CD4-positive, alpha-beta memory T cell (primary cell): ENCODE measurements at regions not wholly inside any gene's neighbourhood (a gene's known extent, or its start where the extent isn't known, plus 50 kb on each side); places are given as distances from the start of the nearest gene placed in this dataset.
"Not testable (repeated sequence)": the region's sequence is repeated elsewhere in the genome, so short reads cannot be mapped to it uniquely, and the experiment has no call there.

ENCODE experiments used
- CTCF ChIA-PET: fragments of 350-600 bp; sonication (Branson Sonifier 250); formaldehyde crosslinking; loops from one replicate; lab custom pipeline; 2021; ENCODE audit warnings: inconsistent platforms; ENCODE audit not compliant: partially characterized antibody; lab: Charles Lee
- POLR2A ChIA-PET: fragments of 350-600 bp; sonication (Branson Sonifier 250); formaldehyde crosslinking; loops from one replicate; lab custom pipeline; 2021; ENCODE audit not compliant: partially characterized antibody; lab: Charles Lee
- DNase-seq, 5 donors: peaks; one replicate each; pipeline versions ENCODE4 v3.0.0 to v3.0.0-alpha.2; 2020 to 2022; ENCODE audit warnings: mixed read lengths in 1 of 5
- H3K27ac ChIP-seq: one replicate; pipeline ENCODE4 v1.7.0; 2013; ENCODE audit warnings: low read depth, low read length
- H3K27me3 ChIP-seq: 2 replicates; pipeline ENCODE4 v1.7.0; 2013; ENCODE audit warnings: mild to moderate bottlenecking, low read length, moderate library complexity; ENCODE audit not compliant: insufficient read depth
- H3K36me3 ChIP-seq: 2 replicates; pipeline ENCODE4 v1.7.0; 2013; ENCODE audit warnings: mild to moderate bottlenecking, low read length, moderate library complexity; ENCODE audit not compliant: insufficient read depth
- H3K4me1 ChIP-seq: 2 replicates; pipeline ENCODE4 v1.7.0; 2013; ENCODE audit warnings: mild to moderate bottlenecking, low read length, moderate library complexity; ENCODE audit not compliant: insufficient read depth
- H3K4me3 ChIP-seq, 2 donors: one replicate each; pipeline ENCODE4 v1.7.0; 2013; ENCODE audit warnings: low read length in 2 of 2, mild to moderate bottlenecking in 1 of 2
- H3K9me3 ChIP-seq, 2 donors: one replicate each; pipeline ENCODE4 v1.7.0; 2013; ENCODE audit warnings: low read length in 2 of 2, control low read depth in 1 of 2; ENCODE audit not compliant: control insufficient read depth in 1 of 2
- H3K27ac Mint-ChIP-seq, 7 donors: one replicate each; pipeline ENCODE4 v1.8.0; 2020 to 2021; ENCODE audit warnings: mixed read lengths in 7 of 7, mild to moderate bottlenecking in 6 of 7, inconsistent platforms in 3 of 7, moderate library complexity in 3 of 7
- H3K27me3 Mint-ChIP-seq, 2 donors: one replicate each; pipeline ENCODE4 v1.8.0; 2020 to 2021; ENCODE audit warnings: mixed read lengths in 2 of 2
- H3K36me3 Mint-ChIP-seq, 2 donors: one replicate each; pipeline ENCODE4 v1.8.0; 2020 to 2021; ENCODE audit warnings: mixed read lengths in 2 of 2, inconsistent platforms in 1 of 2, mild to moderate bottlenecking in 1 of 2
- H3K4me1 Mint-ChIP-seq, 4 donors: one replicate each; pipeline ENCODE4 v1.8.0; 2020 to 2021; ENCODE audit warnings: mixed read lengths in 4 of 4, mild to moderate bottlenecking in 1 of 4
- H3K4me3 Mint-ChIP-seq, 8 donors: one replicate each; pipeline ENCODE4 v1.8.0; 2020 to 2021; ENCODE audit warnings: mixed read lengths in 8 of 8, mild to moderate bottlenecking in 7 of 8, moderate library complexity in 6 of 8, inconsistent platforms in 3 of 8
- H3K9me3 Mint-ChIP-seq, 8 donors: one replicate each; pipeline ENCODE4 v1.8.0; 2020 to 2021; ENCODE audit warnings: mixed read lengths in 8 of 8, mild to moderate bottlenecking in 5 of 8, inconsistent platforms in 3 of 8, moderate library complexity in 1 of 8
- intact Hi-C: fragments of 100-400 bp; cut with micrococcal nuclease; formaldehyde crosslinking; loops from one replicate; pipeline ENCODE4 v1.15.1; 2023

DNA sequence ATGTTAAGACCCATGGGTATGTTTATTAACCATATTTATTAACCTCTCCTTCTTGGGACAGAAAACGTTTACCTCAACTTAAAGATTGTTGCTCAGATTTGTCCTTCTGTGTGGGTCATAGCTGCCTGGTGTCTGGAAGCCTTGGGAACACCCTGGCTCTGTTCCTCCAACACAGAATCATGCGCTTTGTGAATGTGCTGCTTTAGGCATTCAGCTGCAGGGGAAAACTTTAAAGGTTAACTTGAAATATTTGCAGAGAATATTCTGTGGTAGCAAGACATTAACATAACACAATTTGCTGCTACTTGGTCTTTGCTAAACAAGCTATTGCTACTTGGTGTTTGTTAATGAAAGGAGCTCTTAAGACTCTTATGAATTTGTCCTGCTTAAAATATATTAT lies 50.5 kb upstream of the THOC3 start:
- H3K4me1 ChIP-seq, CTCF ChIA-PET, H3K4me3 ChIP-seq, H3K4me1 Mint-ChIP-seq, H3K4me3 Mint-ChIP-seq, intact Hi-C loops, H3K36me3 ChIP-seq, H3K9me3 Mint-ChIP-seq, POLR2A ChIA-PET, DNase-seq, H3K27me3 Mint-ChIP-seq, H3K27ac ChIP-seq, H3K36me3 Mint-ChIP-seq, H3K27me3 ChIP-seq, H3K27ac Mint-ChIP-seq, H3K9me3 ChIP-seq: not testable (repeated sequence)

DNA sequence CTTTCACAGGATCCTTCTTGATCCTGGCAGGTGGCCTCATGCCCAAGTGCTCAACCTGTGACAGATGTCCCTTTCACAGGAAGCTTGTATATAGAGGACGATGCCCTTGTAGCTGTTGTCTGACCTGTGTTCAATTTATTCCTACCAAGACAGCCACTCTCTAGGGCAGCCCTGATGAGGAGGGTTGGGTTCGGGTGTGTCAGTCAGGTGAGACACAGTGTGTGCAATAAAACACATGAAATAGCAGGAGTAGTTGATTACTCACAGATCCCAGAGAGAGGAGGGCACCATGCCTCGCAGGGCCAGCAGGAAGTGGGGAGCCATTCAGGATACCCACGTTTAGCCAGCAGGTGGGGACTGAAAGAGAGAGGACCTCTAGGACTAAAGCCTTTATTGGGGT lies 52.7 kb upstream of the THOC3 start:
- H3K4me3 Mint-ChIP-seq, CTCF ChIA-PET, H3K27me3 Mint-ChIP-seq: not testable (repeated sequence)

DNA sequence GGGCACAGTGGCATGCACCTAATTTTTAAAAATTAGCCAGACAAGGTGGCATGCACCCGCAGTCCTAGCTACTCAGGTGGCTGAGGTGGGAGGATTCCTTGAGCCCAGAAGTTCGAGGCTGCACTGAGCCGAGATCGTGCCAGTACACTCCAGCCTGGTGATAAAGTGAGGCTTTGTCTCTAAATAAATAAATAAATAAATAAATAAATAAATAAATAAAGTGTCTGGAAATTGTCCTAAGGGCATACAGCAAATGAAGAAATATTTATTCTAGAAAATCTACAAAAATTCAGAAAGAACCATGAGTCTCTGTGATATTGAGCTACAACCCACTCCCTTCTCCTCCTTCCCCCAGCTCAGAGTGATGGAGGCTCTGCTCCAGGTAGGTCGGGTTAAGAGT lies 55.4 kb upstream of the THOC3 start:
- H3K36me3 Mint-ChIP-seq, H3K36me3 ChIP-seq, CTCF ChIA-PET, H3K27ac Mint-ChIP-seq, DNase-seq, H3K27me3 Mint-ChIP-seq, intact Hi-C loops, H3K4me3 Mint-ChIP-seq, H3K4me3 ChIP-seq, POLR2A ChIA-PET, H3K9me3 Mint-ChIP-seq, H3K27ac ChIP-seq, H3K9me3 ChIP-seq, H3K27me3 ChIP-seq, H3K4me1 Mint-ChIP-seq, H3K4me1 ChIP-seq: not testable (repeated sequence)

More for the DNA sequence above, 52.7 kb upstream of the THOC3 start:
- POLR2A ChIA-PET, intact Hi-C loops, H3K4me1 ChIP-seq, H3K9me3 Mint-ChIP-seq, H3K27me3 ChIP-seq, DNase-seq, H3K36me3 ChIP-seq, H3K27ac Mint-ChIP-seq, H3K4me3 ChIP-seq, H3K9me3 ChIP-seq, H3K27ac ChIP-seq, H3K4me1 Mint-ChIP-seq, H3K36me3 Mint-ChIP-seq: not testable (repeated sequence)

DNA sequence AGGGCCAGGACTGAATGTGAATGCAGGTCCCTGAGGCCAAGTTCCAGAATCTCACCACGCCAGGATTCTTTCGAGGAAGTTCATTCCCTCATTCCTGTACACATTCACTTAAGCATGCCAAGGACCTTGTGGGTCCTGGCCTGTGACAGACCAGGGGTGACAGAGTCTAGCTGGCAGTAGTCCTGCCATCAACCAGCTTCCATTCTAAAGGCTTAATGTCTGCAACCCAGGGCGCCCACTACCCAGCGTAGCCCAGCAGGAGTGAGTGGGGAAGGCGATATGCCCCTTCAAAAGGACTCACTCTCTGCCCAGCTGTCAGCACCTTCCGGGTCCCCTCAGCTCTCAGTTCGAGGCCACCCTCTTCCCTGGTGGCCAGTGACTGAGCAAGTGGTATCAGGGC lies 61.3 kb upstream of the THOC3 start:
- not testable (repeated sequence) for H3K4me3 Mint-ChIP-seq

DNA sequence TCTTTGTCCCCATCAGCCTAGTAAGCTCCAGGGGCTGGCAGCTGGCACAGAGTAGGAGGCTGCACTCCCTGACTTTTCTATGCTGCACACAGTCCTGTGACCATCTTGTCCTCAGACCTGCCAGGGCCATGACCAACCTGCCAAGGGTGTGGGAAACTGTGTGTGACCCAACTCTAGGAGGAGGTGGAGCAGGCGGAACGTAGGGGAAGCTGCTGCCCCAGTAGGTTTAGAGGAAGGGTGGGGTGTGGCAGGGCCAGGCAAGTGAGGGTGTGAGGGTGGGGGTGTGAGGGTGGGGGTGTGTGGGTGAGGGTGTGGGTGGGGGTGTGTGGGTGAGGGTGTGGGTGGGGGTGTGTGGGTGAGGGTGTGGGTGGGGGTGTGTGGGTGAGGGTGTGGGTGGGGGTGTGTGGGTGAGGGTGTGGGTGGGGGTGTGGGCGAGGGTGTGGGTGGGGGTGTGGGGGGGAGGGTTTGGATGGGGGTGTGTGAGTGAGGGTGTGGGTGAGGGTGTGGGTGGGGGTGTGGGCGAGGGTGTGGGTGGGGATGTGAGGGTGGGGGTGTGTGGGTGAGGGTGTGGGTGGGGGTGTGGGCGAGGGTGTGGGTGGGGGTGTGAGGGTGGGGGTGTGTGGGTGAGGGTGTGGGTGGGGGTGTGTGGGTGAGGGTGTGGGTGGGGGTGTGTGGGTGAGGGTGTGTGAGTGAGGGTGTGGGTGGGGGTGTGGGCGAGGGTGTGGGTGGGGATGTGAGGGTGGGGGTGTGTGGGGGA lies 62.4 kb upstream of the THOC3 start:
- POLR2A ChIA-PET, H3K27ac ChIP-seq, H3K4me3 ChIP-seq, CTCF ChIA-PET, H3K9me3 Mint-ChIP-seq, H3K4me1 ChIP-seq, H3K27me3 ChIP-seq, H3K27ac Mint-ChIP-seq, H3K9me3 ChIP-seq, H3K4me3 Mint-ChIP-seq, intact Hi-C loops, H3K36me3 ChIP-seq, H3K4me1 Mint-ChIP-seq, H3K27me3 Mint-ChIP-seq, H3K36me3 Mint-ChIP-seq: not testable (repeated sequence)
- peak in 1 of 5 donors; percentile 54 for DNase-seq

More for the DNA sequence above, 61.3 kb upstream of the THOC3 start:
- H3K36me3 ChIP-seq, H3K27me3 Mint-ChIP-seq, POLR2A ChIA-PET, H3K27me3 ChIP-seq, H3K27ac ChIP-seq, H3K9me3 Mint-ChIP-seq, CTCF ChIA-PET, H3K4me1 ChIP-seq, H3K9me3 ChIP-seq, H3K36me3 Mint-ChIP-seq, H3K4me1 Mint-ChIP-seq, intact Hi-C loops, DNase-seq, H3K4me3 ChIP-seq: not testable (repeated sequence)
- peak overlapping the region in 2 of 7 donors; percentile 75 to 80 for H3K27ac Mint-ChIP-seq

DNA sequence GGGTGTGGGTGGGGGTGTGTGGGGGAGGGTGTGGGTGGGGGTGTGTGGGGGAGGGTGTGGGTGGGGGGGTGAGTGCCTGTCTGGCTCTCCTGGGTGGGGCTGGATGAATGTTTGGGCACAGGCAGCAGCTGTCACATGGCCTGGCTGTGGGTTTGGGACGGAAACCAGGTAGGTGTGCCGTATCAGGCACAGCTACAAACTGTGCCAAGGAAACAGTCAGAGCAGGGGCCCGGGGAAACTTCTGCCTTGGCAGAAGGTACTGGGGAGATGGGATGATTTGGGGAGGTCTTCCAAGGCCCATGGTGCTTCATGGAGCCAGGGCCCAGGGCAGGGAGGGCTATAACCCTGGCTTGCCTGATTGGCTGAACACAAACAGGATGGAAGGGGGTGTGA lies 63.0 kb upstream of the THOC3 start:
- peak in 3 of 5 donors; percentile 15 to 40 (median 32) for DNase-seq
- CTCF ChIA-PET, H3K36me3 ChIP-seq, H3K4me3 ChIP-seq, intact Hi-C loops, H3K27me3 ChIP-seq, H3K27me3 Mint-ChIP-seq, H3K4me3 Mint-ChIP-seq, H3K9me3 ChIP-seq, H3K9me3 Mint-ChIP-seq, H3K36me3 Mint-ChIP-seq, H3K27ac Mint-ChIP-seq, POLR2A ChIA-PET, H3K27ac ChIP-seq: not testable (repeated sequence)
- peaks cover 6 to 14% (median 12%) of the 10 kb centered on the region in 4 donors for H3K4me1 Mint-ChIP-seq
- H3K4me1 ChIP-seq = peaks cover 13% of the 10 kb centered on the region

DNA sequence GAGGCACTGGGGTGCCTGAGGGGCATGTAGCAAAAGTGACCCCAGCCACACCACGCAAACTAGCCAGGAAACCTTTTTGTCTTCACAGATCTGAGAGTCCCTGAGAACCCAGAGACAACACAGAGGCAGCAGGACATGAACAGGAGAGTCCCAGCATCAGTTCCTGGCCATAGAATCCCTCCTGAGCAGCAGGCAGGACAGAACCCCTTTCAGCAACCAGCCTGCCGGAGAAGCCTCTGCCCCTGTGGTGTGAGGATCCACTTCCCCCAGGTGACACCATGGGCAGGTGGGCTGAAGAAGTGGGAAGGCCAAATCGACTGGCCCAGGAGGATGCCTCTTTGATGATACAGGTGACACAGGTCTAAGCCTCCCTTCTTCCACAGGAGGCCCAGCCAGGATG lies 65.1 kb upstream of the THOC3 start:
- H3K9me3 Mint-ChIP-seq, CTCF ChIA-PET, H3K9me3 ChIP-seq, H3K27me3 Mint-ChIP-seq, POLR2A ChIA-PET, H3K4me3 ChIP-seq, H3K36me3 Mint-ChIP-seq, H3K27me3 ChIP-seq, H3K36me3 ChIP-seq, intact Hi-C loops, DNase-seq: not testable (repeated sequence)
- peaks cover 6 to 25% (median 19%) of the 10 kb centered on the region in 4 donors for H3K4me1 Mint-ChIP-seq
- H3K4me3 Mint-ChIP-seq = peak overlapping the region in 4 of 8 donors; percentile 15 to 64 (median 38)
- Histone ChIP-seq H3K27ac (peak overlapping the region; percentile 15), H3K4me1 (peaks cover 22% of the 10 kb centered on the region)
- H3K27ac Mint-ChIP-seq = peak overlapping the region in 3 of 7 donors; percentile 12 to 57 (median 43)
